ENCODE measurements at regions not wholly inside any gene's neighbourhood (a gene's known extent, or its start where the extent isn't known, plus 50 kb on each side); places are given as distances from the start of the nearest gene placed in this dataset.
A peak's percentile ranks its signal among the peaks of the same experiment; 100 is the strongest.
"Not testable (repeated sequence)": the region's sequence is repeated elsewhere in the genome, so short reads cannot be mapped to it uniquely, and the experiment has no call there.

- peaks cover 49 to 61% of the 10 kb centered on the region in 2 donors for H3K36me3 Mint-ChIP-seq
- DNase-seq (ENCODE audit: low spot score in 2 of 2) (no peak), ATAC-seq (no peak)
- H3K9me3 Mint-ChIP-seq: peaks cover 32 to 39% of the 10 kb centered on the region in 2 donors
- no peak overlapping the region for H3K27ac Mint-ChIP-seq
Measured at GRCh38 chr5:94102849-94103248, 361.4 kb upstream of the POU5F2 start.

GRCh38 chr5:94097384-94097783, 356.0 kb upstream of the POU5F2 start:
- not testable (repeated sequence) for H3K27ac Mint-ChIP-seq; ATAC-seq; DNase-seq (ENCODE audit: low spot score in 2 of 2)
- H3K36me3 Mint-ChIP-seq: peaks cover 43 to 57% of the 10 kb centered on the region in 2 donors
- H3K9me3 Mint-ChIP-seq: peaks cover 18 to 37% of the 10 kb centered on the region in 2 donors

DNA sequence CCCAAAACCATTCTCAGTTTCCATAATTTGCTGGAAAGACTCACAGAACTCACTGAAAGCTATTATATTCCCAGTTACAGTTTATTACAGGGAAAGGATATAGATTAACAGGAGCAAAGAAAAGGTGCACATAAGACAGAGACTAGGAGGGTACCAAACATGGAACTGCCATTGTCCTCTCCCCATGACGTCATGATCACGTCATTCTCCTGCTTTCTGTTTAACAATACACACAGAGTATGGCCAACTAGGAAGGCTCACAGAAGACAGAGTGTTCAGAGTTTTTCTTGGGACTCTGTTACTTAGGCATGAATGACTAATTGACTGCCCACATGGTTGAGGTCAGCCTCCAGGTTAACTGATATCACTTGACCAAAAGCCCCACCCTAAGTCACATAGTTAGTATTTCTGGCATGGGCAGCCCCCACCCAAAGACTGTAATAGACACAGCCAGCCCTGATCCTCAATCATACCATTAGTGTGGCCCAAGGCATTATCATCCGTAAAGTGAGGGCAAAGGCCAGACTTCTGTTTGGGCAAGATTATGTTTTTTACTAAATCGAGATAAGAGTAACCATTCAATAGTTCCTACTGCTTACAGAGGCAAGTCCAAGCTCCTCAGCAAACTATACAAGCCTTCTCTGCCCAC, 353.5 kb upstream of the POU5F2 start:
- peak in 1 of 2 donors; percentile 45 for ATAC-seq
- Mint-ChIP-seq H3K36me3 (peaks cover 31 to 42% of the 10 kb centered on the region in 2 donors), H3K27ac (no peak overlapping the region), H3K9me3 (peaks cover 15 to 31% of the 10 kb centered on the region in 2 donors)
- DNase-seq (ENCODE audit: low spot score in 2 of 2): no peak

GRCh38 chr5:94093300-94093699, 351.9 kb upstream of the POU5F2 start:
- H3K36me3 Mint-ChIP-seq: peaks cover 25 to 35% of the 10 kb centered on the region in 2 donors
- no peak for ATAC-seq
- DNase-seq (ENCODE audit: low spot score in 2 of 2): no peak
- no peak overlapping the region for H3K27ac Mint-ChIP-seq
- peaks cover 9 to 22% of the 10 kb centered on the region in 2 donors for H3K9me3 Mint-ChIP-seq

- not testable (repeated sequence) for DNase-seq (ENCODE audit: low spot score in 2 of 2); H3K36me3 Mint-ChIP-seq; H3K27ac Mint-ChIP-seq
Measured at GRCh38 chr5:94086635-94087034, 345.2 kb upstream of the POU5F2 start.

GRCh38 chr5:94086194-94086593, 344.8 kb upstream of the POU5F2 start:
- no peak for DNase-seq (ENCODE audit: low spot score in 2 of 2)
- ATAC-seq: no peak
- Mint-ChIP-seq H3K9me3 (peaks cover 5 to 7% of the 10 kb centered on the region in 2 donors), H3K36me3 (peaks cover 6 to 8% of the 10 kb centered on the region in 2 donors), H3K27ac (no peak overlapping the region)

More at GRCh38 chr5:94086635-94087034, 345.2 kb upstream of the POU5F2 start:
- H3K9me3 Mint-ChIP-seq, ATAC-seq: not testable (repeated sequence)

GRCh38 chr5:94082405-94082804, 341.0 kb upstream of the POU5F2 start:
- Mint-ChIP-seq H3K9me3 (peaks cover 5 to 7% of the 10 kb centered on the region in 2 donors), H3K36me3 (peaks cover 6 to 8% of the 10 kb centered on the region in 2 donors), H3K27ac (no peak overlapping the region)
- ATAC-seq (no peak), DNase-seq (ENCODE audit: low spot score in 2 of 2) (no peak)

DNA sequence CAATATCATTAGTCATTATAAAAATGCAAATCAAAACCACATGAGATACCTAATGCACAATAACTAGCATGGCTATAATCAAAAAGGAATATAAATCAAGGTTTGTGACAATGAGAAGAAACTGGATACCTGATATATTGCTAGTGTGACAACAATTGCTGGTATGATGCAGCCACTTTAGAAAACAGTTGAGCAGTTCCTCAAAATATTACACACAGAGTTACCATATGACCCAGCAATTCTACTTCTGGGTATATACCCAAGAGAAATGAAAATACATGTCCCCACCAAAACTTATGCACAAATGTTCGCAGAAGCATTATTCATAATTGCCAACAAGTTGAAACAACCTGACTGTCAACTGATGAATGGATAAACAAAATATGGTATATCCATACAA, 339.7 kb upstream of the POU5F2 start:
- Mint-ChIP-seq H3K27ac (no peak overlapping the region), H3K36me3 (peaks cover 6 to 8% of the 10 kb centered on the region in 2 donors), H3K9me3 (peaks cover 5 to 7% of the 10 kb centered on the region in 2 donors)
- DNase-seq (ENCODE audit: low spot score in 2 of 2) (no peak), ATAC-seq (no peak)

DNA sequence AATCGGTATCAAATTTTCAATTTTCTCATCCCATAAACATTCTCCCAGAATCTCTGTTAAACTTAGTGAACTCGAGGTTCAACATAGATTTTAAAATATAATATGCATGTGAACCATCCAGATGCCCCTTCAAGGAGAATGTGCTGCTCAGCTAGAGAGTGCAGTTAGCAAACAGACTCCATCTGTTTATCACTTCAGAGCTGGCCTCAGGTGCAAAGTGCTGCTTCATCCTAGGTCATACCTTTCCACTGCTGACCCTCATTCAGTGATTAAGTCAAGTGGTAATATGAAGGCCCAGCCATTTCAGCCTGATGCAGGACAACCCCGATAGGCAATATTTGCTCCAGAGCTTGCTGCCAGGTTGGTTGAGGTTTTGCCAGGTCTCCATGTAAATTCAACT, 339.0 kb upstream of the POU5F2 start:
- no peak for DNase-seq (ENCODE audit: low spot score in 2 of 2)
- no peak overlapping the region for H3K27ac Mint-ChIP-seq
- H3K36me3 Mint-ChIP-seq: peaks cover 4 to 6% of the 10 kb centered on the region in 2 donors
- no peak for ATAC-seq
- H3K9me3 Mint-ChIP-seq: peaks cover 2% of the 10 kb centered on the region in 2 donors

DNA sequence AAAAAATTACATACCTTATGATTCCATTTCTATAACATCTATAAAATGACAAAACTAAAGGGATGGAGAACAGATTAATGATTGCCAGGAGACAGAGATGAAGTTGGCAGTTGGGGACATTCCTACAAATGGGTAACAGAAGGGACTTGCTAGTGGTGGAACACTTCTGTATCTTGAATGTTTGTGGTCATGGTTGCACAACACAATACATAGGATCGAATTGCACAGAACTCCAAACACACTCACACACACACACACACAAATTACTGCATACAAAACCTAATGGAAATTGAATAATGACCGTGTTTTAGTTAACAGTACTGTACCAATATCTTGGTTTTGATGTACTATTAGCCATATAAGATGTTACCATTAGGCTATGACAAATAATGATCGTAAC, 330.7 kb upstream of the POU5F2 start:
- Mint-ChIP-seq H3K27ac (no peak overlapping the region), H3K9me3 (peaks cover 7 to 15% of the 10 kb centered on the region in 2 donors), H3K36me3 (peaks cover 25 to 27% of the 10 kb centered on the region in 2 donors)
- DNase-seq (ENCODE audit: low spot score in 2 of 2): no peak
- no peak for ATAC-seq

DNA sequence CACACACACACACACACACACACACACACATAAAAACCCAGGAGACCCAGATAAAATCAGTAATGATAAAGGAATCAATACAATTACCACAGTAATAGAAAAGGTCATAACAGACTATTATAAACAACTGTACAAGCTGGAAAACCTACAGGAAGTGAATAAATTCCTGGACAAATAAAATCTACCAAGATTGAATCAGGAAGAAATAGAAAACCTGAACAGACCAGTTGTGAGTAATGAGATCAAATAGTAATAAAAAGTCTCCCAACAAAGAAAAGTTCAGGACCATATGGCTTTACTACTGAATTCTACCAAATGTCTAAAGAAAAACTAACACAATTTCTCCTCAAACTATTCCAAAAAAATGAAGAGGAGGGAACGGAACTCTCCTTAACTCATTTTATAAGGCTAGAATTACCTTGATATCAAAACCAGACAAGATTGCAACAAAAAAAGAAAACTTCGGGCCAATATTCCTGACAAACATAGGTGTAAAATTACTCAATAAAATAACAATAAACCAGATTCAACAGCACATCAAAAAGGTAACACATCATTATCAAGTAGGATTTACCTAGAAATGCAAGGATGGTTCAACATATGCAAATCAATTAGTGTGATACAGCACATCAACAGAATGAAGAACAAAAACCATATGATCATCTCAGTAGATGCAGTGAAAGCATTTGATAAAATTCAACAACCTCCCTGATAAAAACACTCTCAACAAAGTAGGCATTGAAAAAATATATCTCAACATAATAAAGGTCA, 325.2 kb upstream of the POU5F2 start:
- Mint-ChIP-seq H3K9me3 (peaks cover 33 to 45% of the 10 kb centered on the region in 2 donors), H3K36me3 (peaks cover 55 to 61% of the 10 kb centered on the region in 2 donors), H3K27ac (no peak overlapping the region)
- ATAC-seq (no peak), DNase-seq (ENCODE audit: low spot score in 2 of 2) (no peak)

- ATAC-seq (no peak), DNase-seq (ENCODE audit: low spot score in 2 of 2) (no peak)
- peaks cover 33 to 40% of the 10 kb centered on the region in 2 donors for H3K9me3 Mint-ChIP-seq
- H3K36me3 Mint-ChIP-seq: peaks cover 57 to 64% of the 10 kb centered on the region in 2 donors
- no peak overlapping the region for H3K27ac Mint-ChIP-seq
Measured at GRCh38 chr5:94064025-94064424, 322.6 kb upstream of the POU5F2 start.

GRCh38 chr5:94057655-94058054, 316.3 kb upstream of the POU5F2 start:
- Mint-ChIP-seq H3K27ac (no peak overlapping the region), H3K9me3 (no peaks in the 10 kb centered on the region), H3K36me3 (peaks cover 5 to 14% of the 10 kb centered on the region in 2 donors)
- DNase-seq (ENCODE audit: low spot score in 2 of 2) (no peak), ATAC-seq (no peak)

GRCh38 chr5:94057217-94057616, 315.8 kb upstream of the POU5F2 start:
- DNase-seq (ENCODE audit: low spot score in 2 of 2) (no peak), ATAC-seq (no peak)
- Mint-ChIP-seq H3K27ac (no peak overlapping the region), H3K9me3 (no peaks in the 10 kb centered on the region), H3K36me3 (peaks cover 5 to 14% of the 10 kb centered on the region in 2 donors)

- H3K27ac Mint-ChIP-seq; ATAC-seq; H3K9me3 Mint-ChIP-seq; DNase-seq (ENCODE audit: low spot score in 2 of 2): not testable (repeated sequence)
- H3K36me3 Mint-ChIP-seq: peaks cover 9 to 26% of the 10 kb centered on the region in 2 donors
Measured at GRCh38 chr5:94049307-94049922, 308.0 kb upstream of the POU5F2 start.

DNA sequence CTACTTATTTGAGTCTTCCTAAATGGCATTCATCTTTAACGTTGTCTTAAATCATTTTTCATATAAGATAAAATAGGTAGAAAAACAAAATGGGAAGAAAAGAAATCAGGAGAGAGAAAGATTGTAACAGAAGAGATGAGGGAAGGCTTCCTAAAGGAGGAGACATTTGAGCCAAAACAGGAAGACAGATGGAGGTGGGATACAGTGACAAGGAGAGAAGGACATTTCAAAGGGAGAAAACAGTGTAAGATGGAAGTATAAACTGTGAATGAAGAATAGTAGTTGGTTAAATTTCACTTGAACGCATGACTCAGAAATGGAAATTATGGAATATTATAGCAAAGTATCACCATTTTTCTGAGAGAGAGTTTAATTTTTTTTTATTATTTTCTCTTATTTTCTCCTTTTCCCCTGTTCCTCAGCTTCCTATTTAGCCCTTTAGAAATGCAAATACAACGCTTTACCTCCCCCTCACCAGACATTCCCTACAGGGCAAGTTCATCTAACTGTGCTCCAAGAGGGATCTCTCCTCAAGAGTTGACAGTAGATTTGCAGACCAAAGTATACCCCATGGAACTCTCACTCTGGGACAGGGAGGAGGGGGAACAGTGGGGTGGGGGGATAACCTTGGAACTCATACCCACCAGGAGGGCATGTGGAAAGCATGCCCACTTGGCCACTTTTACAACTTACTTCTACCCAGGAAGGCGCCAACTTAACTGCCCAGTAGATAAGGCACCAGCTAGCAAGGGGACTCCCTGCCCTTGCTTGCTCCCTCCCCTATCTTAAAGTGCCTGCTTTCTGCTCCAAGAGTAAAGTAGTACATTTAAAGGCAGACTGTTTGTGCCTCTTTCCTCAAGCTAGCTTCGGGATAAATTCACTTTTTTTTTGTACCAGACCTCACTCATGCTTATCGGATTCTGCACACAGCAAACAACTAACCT, 304.7 kb upstream of the POU5F2 start:
- ATAC-seq: no peak
- DNase-seq (ENCODE audit: low spot score in 2 of 2): no peak
- Mint-ChIP-seq H3K9me3 (peaks cover 0 to 3% of the 10 kb centered on the region in 2 donors), H3K27ac (no peak overlapping the region), H3K36me3 (peaks cover 18 to 34% of the 10 kb centered on the region in 2 donors)
